Aorta (tissue), 5 donors: ENCODE measurements at regions not wholly inside any gene's neighbourhood (a gene's known extent, or its start where the extent isn't known, plus 50 kb on each side); places are given as distances from the start of the nearest gene placed in this dataset.

Experiments used
- ATAC-seq: fragments of 200-7000 bp; cut with Tn5 transposase; one replicate; pipeline ENCODE4 v1.9.1; 2022; ENCODE audit warnings: moderate library complexity; ENCODE audit not compliant: low FRiP score
- DNase-seq, 2 donors: peaks; one replicate each; pipeline ENCODE4 v3.0.0-alpha.2; 2020
- H3K27ac ChIP-seq, 2 donors: one replicate each; pipeline ENCODE4 v1.5.1; 2013; ENCODE audit warnings: low read length in 2 of 2, mild to moderate bottlenecking in 2 of 2, moderate library complexity in 2 of 2, control low read depth in 1 of 2, inconsistent platforms in 1 of 2, low read depth in 1 of 2
- H3K27me3 ChIP-seq, 2 donors: one replicate each; pipeline ENCODE4 v1.6.1; 2013; ENCODE audit warnings: control low read depth in 1 of 2, low read length in 1 of 2, mild to moderate bottlenecking in 1 of 2, moderate library complexity in 1 of 2; ENCODE audit not compliant: insufficient read depth in 2 of 2, control insufficient read depth in 1 of 2
- H3K36me3 ChIP-seq, 2 donors: one replicate each; pipeline ENCODE4 v1.6.1; 2013; ENCODE audit warnings: control low read depth in 1 of 2, low read length in 1 of 2, mild to moderate bottlenecking in 1 of 2; ENCODE audit not compliant: insufficient read depth in 2 of 2, control insufficient read depth in 1 of 2
- H3K4me1 ChIP-seq, 2 donors: one replicate each; pipeline ENCODE4 v1.6.1; 2013; ENCODE audit warnings: low read length in 2 of 2, control low read depth in 1 of 2, mild to moderate bottlenecking in 1 of 2, moderate library complexity in 1 of 2; ENCODE audit not compliant: insufficient read depth in 2 of 2, control insufficient read depth in 1 of 2
- H3K4me3 ChIP-seq, 2 donors: one replicate each; pipeline ENCODE4 v1.5.1; 2013; ENCODE audit warnings: low read length in 2 of 2, control low read depth in 1 of 2, mild to moderate bottlenecking in 1 of 2
- H3K9me3 ChIP-seq: one replicate; pipeline ENCODE4 v1.6.1; 2013; ENCODE audit warnings: mild to moderate bottlenecking, low read length; ENCODE audit not compliant: control insufficient read depth
- WGBS, 2 donors: extraction: QIAGEN DNeasy Blood & Tissue Kit; methylation state at CpG; one replicate each; pipeline ENCODE4 v1.1.7; 2013; 5-methylcytosine and 5-hydroxymethylcytosine counted together
- intact Hi-C, 2 donors: fragments of 100-400 bp; cut with DNase I; formaldehyde crosslinking; loops; one replicate each; pipeline versions ENCODE4 v1.14.2 to v1.15.0; 2022
- donor health status: healthy with polysubstance abuse.
- donor health status: Bipolar disorder and iron deficiency.
- donor health status: DM: no; HTN: no; CAD: no.
- donor health status: DM: no; HTN: no; CAD: no.
- donor health status: DM: yes; HTN: yes; CAD: no.

DNA sequence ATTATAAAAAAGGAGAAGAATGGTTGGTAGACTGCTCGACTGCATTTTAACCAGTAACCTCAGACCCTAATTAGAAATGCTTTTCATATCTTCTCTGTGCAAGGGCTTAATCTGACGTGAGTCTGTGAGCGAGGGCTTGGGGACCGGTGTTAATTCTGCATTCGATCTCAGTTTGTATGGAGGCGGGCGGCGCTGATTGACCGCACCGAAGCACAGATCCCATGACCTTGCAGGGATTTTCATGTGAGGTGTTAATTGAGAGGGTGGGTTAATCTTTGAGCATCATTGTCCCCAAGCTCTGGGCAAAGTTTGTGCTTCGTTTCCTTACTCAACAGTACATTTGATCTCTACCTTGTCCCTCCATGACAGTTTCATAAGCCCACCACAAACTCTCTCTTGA lies 250.9 kb downstream of the NR2F2 start:
- Histone ChIP-seq H3K27ac (no peak overlapping the region), H3K4me1 (no peaks in the 10 kb centered on the region), H3K9me3 (no peaks in the 10 kb centered on the region), H3K27me3 (no peaks in the 10 kb centered on the region), H3K36me3 (no peaks in the 10 kb centered on the region), H3K4me3 (no peak overlapping the region)
- no peak for DNase-seq
- intact Hi-C loops, result no loop called here
- no peak for ATAC-seq
- whole genome bisulfite sequencing, 2 donors, result 92 to 93% methylated on average over 11 of the region's 11 CpGs

DNA sequence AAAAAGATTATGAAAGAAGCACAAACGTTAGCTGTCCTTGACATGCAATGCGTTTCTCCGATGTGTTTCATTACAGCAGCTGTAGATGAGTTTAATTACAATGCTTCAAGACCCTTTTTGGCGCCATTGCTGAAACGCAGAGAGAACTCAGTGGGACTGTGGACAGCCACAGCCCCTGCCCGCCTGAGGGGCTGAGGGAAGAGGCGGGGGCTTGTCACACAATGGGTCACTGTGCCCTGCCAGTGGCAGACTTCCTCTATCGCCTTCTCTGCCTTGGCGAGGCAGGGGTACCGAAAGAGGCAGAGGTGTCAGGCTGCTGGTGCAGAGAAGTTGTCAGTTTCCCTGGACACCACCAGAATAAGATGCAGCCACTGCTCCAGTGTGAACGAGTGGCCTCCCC lies 252.0 kb downstream of the NR2F2 start:
- WGBS, 2 donors, result 83 to 90% methylated on average over 11 of the region's 11 CpGs
- DNase-seq (no peak), ATAC-seq (no peak)
- H3K27me3 ChIP-seq, result no peaks in the 10 kb centered on the region
- no peaks in the 10 kb centered on the region for H3K4me1 ChIP-seq
- no peak overlapping the region for H3K27ac ChIP-seq
- intact Hi-C loops, result no loop called here
- H3K9me3 ChIP-seq, result no peaks in the 10 kb centered on the region
- H3K4me3 ChIP-seq, result no peak overlapping the region
- H3K36me3 ChIP-seq, result no peaks in the 10 kb centered on the region

DNA sequence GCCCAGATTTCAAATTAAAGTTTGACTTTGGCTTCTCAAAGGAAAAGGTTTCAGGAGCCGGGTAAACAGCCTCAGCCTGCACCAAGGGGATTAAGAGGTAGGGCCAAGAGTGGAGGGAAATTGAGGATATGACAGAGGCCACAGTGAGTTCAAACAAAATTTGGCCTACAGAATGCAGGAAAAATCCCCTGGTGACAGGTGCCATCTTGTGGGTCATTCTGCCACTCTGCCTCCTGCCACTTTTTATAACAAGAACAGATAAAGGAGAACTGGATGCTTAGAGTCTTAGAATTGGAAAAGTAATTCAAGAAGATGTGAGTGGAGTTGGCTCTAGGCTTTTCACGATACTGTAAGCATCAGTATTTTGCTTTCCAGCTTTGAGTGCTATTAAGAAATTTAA lies 253.2 kb downstream of the NR2F2 start:
- H3K27me3 ChIP-seq, result no peaks in the 10 kb centered on the region
- DNase-seq (no peak), ATAC-seq (no peak)
- H3K4me1 ChIP-seq, result no peaks in the 10 kb centered on the region
- intact Hi-C loops, result no loop called here
- H3K4me3 ChIP-seq, result no peak overlapping the region
- no peaks in the 10 kb centered on the region for H3K9me3 ChIP-seq
- WGBS, 2 donors, result 90 to 92% methylated on average over 2 of the region's 2 CpGs
- no peak overlapping the region for H3K27ac ChIP-seq
- H3K36me3 ChIP-seq, result no peaks in the 10 kb centered on the region

DNA sequence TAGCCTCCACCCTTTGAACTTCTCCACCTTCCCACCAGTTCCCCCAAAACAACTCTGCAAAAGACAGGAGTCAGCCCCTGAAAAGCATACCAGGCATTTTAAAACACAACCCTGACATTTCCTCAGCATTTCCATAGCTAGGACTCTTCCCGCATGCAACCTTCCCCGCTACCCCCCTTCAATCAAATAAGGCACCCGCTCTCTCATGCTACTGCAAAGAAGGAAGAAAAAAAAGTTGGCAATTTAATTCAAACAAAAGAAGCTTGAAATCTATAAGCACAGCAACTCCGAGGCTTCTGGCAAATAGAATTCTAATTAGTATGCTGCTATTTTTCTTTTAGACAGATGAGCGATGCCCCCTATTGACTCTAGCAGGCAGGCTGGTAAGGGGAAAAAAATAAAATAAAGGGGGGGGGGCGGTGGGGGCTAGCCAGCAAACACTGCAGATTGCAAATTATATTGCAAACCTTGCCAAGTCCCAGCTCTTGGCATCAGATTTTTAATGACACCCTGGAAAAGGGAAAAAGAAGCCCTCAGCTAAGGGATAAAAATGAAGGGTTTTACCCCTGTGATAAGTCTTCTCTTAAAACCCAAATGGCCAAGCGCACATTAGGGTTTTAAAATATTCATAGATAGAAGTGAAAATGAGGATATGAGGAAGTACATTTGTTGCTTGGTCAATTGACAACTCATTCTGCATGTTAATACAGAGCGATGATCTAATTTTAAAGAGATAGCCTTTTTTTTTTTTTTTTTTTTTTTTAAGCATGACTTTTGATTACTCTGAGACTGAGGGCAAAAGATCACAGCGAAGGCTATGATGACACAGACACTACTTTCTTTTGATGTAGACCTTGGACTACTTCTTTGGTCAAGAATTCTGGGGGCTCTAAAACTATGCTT lies 255.2 kb downstream of the NR2F2 start:
- H3K27ac ChIP-seq, result no peak overlapping the region
- intact Hi-C loops, result no loop called here

DNA sequence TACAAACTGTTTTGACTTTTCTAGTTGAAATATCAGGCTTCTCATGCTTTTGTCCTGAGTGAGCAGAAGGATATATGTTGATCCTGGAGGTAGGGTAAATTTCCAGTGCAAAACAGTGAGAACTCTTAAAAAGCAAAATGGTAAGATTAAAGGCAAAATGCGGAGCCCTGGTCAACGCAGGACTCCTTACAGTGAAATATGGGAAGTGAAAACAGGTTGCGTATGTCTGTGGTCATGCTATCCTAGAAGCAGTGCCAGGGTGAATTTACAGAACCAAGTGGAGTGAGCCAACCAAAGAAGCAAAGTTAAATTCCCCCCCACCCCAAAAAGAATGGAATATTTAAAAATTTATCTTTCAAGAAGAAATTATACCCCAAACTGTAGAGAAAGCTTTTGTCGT lies 256.4 kb downstream of the NR2F2 start:
- intact Hi-C loops, result no loop called here
- H3K27ac ChIP-seq, result no peak overlapping the region
- WGBS, 2 donors, result 71 to 82% methylated on average over 4 of the region's 4 CpGs
- H3K27me3 ChIP-seq, result no peaks in the 10 kb centered on the region
- no peak for DNase-seq
- no peaks in the 10 kb centered on the region for H3K36me3 ChIP-seq
- no peaks in the 10 kb centered on the region for H3K9me3 ChIP-seq
- H3K4me3 ChIP-seq, result no peak overlapping the region
- no peak for ATAC-seq
- no peaks in the 10 kb centered on the region for H3K4me1 ChIP-seq

More for the DNA sequence above, 255.2 kb downstream of the NR2F2 start:
- no peak for DNase-seq
- H3K9me3 ChIP-seq, result no peaks in the 10 kb centered on the region
- WGBS, 2 donors, result 48 to 53% methylated on average over 9 of the region's 9 CpGs
- H3K27me3 ChIP-seq, result no peaks in the 10 kb centered on the region
- no peak for ATAC-seq
- H3K4me1 ChIP-seq, result no peaks in the 10 kb centered on the region
- no peak overlapping the region for H3K4me3 ChIP-seq
- no peaks in the 10 kb centered on the region for H3K36me3 ChIP-seq

DNA sequence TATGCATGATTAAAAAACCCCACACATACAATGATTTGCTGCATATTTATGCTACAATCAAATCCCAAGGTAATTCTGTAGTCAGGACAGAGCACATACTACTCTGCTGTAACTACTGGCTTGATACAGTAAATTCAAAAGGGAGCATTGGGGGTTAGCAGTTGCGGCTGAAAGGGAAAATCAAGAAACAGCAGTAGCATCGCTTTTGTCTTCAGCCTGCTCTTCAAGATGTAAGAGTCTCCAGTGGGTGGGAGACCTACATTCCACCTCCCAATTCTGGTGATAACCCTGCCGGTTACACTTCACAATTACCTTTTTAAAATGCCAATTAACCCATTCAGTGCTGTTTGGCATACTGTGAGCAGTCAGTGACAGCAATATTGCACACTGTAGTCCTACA lies 259.4 kb downstream of the NR2F2 start:
- Histone ChIP-seq H3K4me1 (no peaks in the 10 kb centered on the region), H3K36me3 (no peaks in the 10 kb centered on the region), H3K27ac (no peak overlapping the region), H3K4me3 (no peak overlapping the region), H3K27me3 (no peaks in the 10 kb centered on the region), H3K9me3 (no peaks in the 10 kb centered on the region)
- intact Hi-C loops, result no loop called here
- 41 to 43% methylated on average over 3 of the region's 3 CpGs for WGBS, 2 donors
- DNase-seq, result no peak
- no peak for ATAC-seq

DNA sequence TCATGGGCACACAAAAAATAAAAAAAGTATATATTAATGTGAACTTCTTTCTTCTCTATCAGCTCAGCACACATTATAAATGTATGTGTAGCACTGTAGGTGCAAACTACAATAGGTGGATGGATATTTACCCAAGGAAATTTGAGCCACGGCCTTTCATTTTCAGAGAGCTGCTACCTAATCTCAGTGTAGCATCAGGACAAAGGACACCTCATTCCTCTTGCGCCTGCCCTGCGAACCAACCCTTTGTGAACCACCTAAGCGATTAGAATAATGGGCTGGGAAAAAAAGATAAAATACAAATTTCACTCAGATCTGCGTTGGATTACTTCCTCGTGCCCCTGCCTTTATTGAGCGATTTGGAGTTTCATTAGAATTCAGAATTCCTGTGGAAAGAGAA lies 263.2 kb downstream of the NR2F2 start:
- Histone ChIP-seq H3K4me1 (no peaks in the 10 kb centered on the region), H3K27me3 (no peaks in the 10 kb centered on the region), H3K4me3 (no peak overlapping the region), H3K36me3 (no peaks in the 10 kb centered on the region), H3K27ac (no peak overlapping the region), H3K9me3 (no peaks in the 10 kb centered on the region)
- intact Hi-C loops, result no loop called here
- WGBS, 2 donors, result 49 to 52% methylated on average over 7 of the region's 7 CpGs
- ATAC-seq, result no peak
- DNase-seq, result no peak

DNA sequence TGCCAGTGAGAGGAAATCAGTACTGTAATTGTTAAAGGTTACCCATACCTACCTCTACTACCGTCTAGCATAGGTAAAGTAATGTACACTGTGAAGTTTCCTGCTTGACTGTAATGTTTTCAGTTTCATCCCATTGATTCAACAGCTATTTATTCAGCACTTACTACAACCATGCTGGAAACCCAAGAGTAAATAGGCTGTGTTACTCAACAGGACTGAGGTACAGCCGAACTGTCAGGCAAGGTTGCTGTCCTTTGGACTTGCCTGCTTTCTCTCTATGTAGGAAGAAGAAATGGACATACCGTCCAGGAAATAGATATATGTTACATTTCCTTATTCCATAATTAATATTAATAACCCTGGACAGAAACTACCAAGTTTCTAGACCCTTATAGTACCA lies 265.5 kb downstream of the NR2F2 start:
- no peak for DNase-seq

DNA sequence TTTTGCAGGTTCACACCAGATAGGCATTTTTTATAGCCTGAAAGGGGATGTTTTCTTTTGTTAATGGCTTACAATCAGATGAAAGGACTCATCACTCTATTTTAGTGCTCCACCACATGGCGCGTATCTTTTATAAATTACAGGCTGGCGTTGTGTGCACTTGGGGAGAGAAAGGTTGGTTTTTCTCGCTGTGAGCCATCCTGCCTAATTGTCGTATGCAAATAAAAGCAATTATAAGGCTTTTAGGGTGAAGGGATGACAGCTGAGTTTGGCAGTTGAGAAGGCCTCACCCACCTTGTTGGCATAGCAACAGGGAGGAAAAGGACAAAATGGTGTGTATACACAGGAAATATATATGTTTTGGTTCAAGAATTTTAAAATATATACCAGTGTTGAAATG lies 268.0 kb downstream of the NR2F2 start:
- Histone ChIP-seq H3K27ac (no peak overlapping the region), H3K27me3 (no peaks in the 10 kb centered on the region), H3K36me3 (no peaks in the 10 kb centered on the region), H3K4me1 (no peaks in the 10 kb centered on the region), H3K9me3 (no peaks in the 10 kb centered on the region), H3K4me3 (no peak overlapping the region)
- no peak for ATAC-seq
- intact Hi-C loops, result no loop called here
- DNase-seq, result no peak
- 51 to 59% methylated on average over 5 of the region's 5 CpGs for WGBS, 2 donors

More for the DNA sequence above, 265.5 kb downstream of the NR2F2 start:
- H3K4me1 ChIP-seq, result no peaks in the 10 kb centered on the region
- H3K4me3 ChIP-seq, result no peak overlapping the region
- no peak for ATAC-seq
- H3K36me3 ChIP-seq, result no peaks in the 10 kb centered on the region
- whole genome bisulfite sequencing, 2 donors, result 76 to 80% methylated on average over 3 of the region's 3 CpGs
- no peak overlapping the region for H3K27ac ChIP-seq
- no peaks in the 10 kb centered on the region for H3K9me3 ChIP-seq
- intact Hi-C loops, result no loop called here
- H3K27me3 ChIP-seq, result no peaks in the 10 kb centered on the region
